Body of pancreas (tissue), 4 donors: ENCODE measurements at regions not wholly inside any gene's neighbourhood (a gene's known extent, or its start where the extent isn't known, plus 50 kb on each side); places are given as distances from the start of the nearest gene placed in this dataset.

Experiments
- POLR2A ChIP-seq, 3 donors: fragments of 450-650 bp; IDR thresholded peaks; one replicate each; pipeline ENCODE4 v1.6.1; 2016; ENCODE audit warnings: antibody characterized with exemption in 3 of 3, mild to moderate bottlenecking in 2 of 3
- TF ChIP-seq, protein P1 (sequence below), 7 experiments: fragments of 450-650 bp in 4 of 7; fragments of 200-600 bp in 3 of 7; sonication (generic) in 3 of 7; IDR thresholded peaks; one replicate each; pipeline ENCODE4 v1.5.1; 2016 to 2019; ENCODE audit warnings: antibody characterized with exemption in 7 of 7

DNA sequence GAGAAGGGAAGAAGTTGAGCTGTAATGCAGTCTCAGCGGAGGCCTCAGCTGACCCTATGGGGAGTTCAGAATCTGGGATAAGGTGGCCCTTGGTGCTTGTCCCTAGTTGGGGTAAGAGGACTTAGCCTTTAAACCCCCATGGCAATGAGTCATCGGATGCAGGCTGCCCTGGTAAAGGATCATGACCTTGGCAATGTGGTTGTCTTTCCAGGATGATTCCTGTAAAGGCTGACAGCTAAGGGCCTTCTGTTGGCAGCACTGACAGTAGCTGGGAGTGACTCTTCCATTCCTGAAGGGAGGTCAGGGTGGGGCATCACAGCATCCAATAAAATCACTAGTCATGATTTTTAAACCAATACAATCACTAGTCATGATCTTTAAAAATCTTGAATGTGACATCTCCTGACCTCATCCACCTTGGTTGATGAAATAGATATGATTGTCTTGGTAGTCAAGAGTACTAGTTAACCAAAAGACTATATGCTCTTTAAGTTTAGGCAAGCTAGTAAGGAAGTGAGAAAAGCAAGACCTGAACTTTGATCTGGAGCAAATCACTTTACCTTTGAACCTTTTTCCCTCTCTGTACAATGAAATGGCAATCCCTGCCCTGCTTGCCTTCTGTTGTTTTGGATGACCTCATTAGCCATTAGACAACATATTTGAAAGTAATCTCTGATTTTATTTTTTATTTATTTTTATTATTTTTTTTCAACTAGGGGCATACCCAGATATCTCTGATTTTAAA is 71.3 kb upstream of the CACNA1D start:
- no peak for TF ChIP-seq POLR2A (IDR thresholded peaks at IDR 0.05)
- TF ChIP-seq, protein P1, sequence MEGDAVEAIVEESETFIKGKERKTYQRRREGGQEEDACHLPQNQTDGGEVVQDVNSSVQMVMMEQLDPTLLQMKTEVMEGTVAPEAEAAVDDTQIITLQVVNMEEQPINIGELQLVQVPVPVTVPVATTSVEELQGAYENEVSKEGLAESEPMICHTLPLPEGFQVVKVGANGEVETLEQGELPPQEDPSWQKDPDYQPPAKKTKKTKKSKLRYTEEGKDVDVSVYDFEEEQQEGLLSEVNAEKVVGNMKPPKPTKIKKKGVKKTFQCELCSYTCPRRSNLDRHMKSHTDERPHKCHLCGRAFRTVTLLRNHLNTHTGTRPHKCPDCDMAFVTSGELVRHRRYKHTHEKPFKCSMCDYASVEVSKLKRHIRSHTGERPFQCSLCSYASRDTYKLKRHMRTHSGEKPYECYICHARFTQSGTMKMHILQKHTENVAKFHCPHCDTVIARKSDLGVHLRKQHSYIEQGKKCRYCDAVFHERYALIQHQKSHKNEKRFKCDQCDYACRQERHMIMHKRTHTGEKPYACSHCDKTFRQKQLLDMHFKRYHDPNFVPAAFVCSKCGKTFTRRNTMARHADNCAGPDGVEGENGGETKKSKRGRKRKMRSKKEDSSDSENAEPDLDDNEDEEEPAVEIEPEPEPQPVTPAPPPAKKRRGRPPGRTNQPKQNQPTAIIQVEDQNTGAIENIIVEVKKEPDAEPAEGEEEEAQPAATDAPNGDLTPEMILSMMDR (IDR thresholded peaks at IDR 0.05): no peak
